Lower leg skin (tissue), 3 donors: ENCODE measurements at regions not wholly inside any gene's neighbourhood (a gene's known extent, or its start where the extent isn't known, plus 50 kb on each side); places are given as distances from the start of the nearest gene placed in this dataset.

Experiments used
- CTCF ChIP-seq, 3 donors: fragments of 450-650 bp; IDR thresholded peaks; one replicate each; pipeline ENCODE4 v1.5.1; 2016; ENCODE audit warnings: antibody characterized with exemption in 3 of 3, mild to moderate bottlenecking in 3 of 3, moderate library complexity in 2 of 3
- POLR2A ChIP-seq, 2 donors: fragments of 450-650 bp; IDR thresholded peaks; one replicate each; pipeline ENCODE4 v1.6.1; 2016 to 2017; ENCODE audit warnings: antibody characterized with exemption in 2 of 2, mild to moderate bottlenecking in 1 of 2, moderate library complexity in 1 of 2

- TF ChIP-seq CTCF (IDR thresholded peaks at IDR 0.05) (no peak), POLR2A (IDR thresholded peaks at IDR 0.05) (no peak)
These were observed 1768.4 kb upstream of the PIK3C3 start for GRCh38 chr18:40186677-40187076.
